ENCODE measurements at regions not wholly inside any gene's neighbourhood (a gene's known extent, or its start where the extent isn't known, plus 50 kb on each side); places are given as distances from the start of the nearest gene placed in this dataset.
A peak's percentile ranks its signal among the peaks of the same experiment; 100 is the strongest.

DNA sequence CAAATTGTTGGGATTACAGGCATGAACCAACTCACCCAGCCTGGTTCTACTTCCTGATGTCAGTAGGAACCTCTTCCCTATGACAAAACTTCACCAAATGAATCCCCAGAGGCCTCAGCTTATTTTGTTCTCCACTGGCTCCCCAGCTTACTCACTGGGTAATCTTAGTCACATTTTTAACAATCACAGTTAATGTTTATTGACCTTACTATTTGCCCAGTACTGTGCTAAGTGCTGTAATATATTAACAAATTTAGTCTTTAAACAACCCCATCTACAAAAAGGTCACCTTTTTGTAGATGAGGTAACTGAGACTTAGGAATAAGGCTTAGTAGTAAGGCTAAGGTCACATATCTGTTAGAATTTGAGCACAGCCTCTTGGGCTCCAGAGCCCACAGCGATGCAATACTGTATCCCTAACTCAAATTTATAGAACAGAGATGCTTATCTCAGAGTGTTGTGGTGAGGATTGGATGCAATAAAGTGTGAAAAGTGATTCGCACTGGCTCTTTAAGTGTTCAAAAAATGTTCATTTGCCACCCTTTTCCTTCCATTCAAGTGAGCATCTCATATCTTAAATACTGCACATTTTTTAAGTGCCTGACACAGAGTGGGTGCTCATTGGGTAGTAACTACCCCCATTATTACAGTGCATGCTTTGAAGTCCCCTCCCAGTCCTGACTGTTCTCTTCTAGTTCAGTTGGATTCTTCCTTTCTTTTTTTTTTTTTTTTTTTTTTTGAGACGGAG is 146.4 kb upstream of the ARHGAP5 start:
- Histone ChIP-seq H3K4me3 (ENCODE audit: low read depth, low read length) (no peak overlapping the region), H3K79me2 (ENCODE audit: control insufficient read depth, insufficient read depth, low read length, unreplicated experiment) (no peaks in the 10 kb centered on the region), H3K27ac (ENCODE audit: low read depth, low read length) (peak overlapping the region; percentile 75), H3K27me3 (ENCODE audit: insufficient read depth, low read length) (no peaks in the 10 kb centered on the region), H3K4me1 (ENCODE audit: control insufficient read depth, insufficient read depth, low read length, unreplicated experiment) (peaks cover 48% of the 10 kb centered on the region), H3K36me3 (ENCODE audit: insufficient read depth, low read length) (no peaks in the 10 kb centered on the region), H2AFZ (ENCODE audit: low read length, unreplicated experiment) (no peak overlapping the region)

DNA sequence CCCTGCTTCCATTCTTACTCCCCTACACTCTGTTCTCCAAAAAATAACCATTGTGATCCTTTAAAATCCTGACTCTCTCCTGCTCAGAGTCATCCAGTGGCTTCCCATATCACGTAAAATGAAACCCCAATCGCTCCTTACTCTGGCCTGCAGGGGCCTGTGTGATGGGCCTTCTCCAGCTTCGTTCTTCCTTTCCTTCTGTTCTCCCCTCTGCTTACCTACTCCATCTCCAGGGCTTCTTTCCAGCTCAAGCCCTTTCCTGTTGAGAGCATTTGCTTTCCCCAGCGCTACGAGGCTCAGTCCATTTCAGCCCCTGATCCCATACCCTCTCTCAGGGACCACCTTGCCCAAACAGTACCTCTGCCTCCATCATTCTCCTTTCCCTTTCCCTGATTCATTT is 144.4 kb upstream of the ARHGAP5 start:
- Histone ChIP-seq H3K79me2 (ENCODE audit: control insufficient read depth, insufficient read depth, low read length, unreplicated experiment) (no peaks in the 10 kb centered on the region), H2AFZ (ENCODE audit: low read length, unreplicated experiment) (no peak overlapping the region), H3K4me1 (ENCODE audit: control insufficient read depth, insufficient read depth, low read length, unreplicated experiment) (peaks cover 53% of the 10 kb centered on the region), H3K36me3 (ENCODE audit: insufficient read depth, low read length) (no peaks in the 10 kb centered on the region), H3K27ac (ENCODE audit: low read depth, low read length) (no peak overlapping the region), H3K4me3 (ENCODE audit: low read depth, low read length) (no peak overlapping the region), H3K27me3 (ENCODE audit: insufficient read depth, low read length) (no peaks in the 10 kb centered on the region)

DNA sequence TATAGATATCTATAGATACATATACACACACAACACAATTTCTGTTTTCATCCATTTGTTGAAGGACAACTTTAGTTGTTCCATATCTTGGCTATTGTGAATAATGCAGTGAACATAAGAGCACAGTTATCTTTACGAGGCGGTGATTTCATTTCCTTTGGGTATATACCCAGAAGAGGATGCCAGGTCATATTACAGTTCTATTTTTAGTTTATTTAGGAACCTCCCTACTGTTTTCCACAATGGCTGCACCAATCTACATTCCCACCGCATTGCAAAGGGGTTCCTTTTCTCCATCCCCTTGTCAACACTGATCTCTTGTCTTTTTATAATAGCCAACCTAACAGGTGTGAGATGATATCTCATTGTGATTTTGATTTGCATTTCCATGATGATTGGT is 143.4 kb upstream of the ARHGAP5 start:
- no peaks in the 10 kb centered on the region for H3K79me2 ChIP-seq (ENCODE audit: control insufficient read depth, insufficient read depth, low read length, unreplicated experiment)
- H2AFZ ChIP-seq (ENCODE audit: low read length, unreplicated experiment) = no peak overlapping the region
- peaks cover 51% of the 10 kb centered on the region for H3K4me1 ChIP-seq (ENCODE audit: control insufficient read depth, insufficient read depth, low read length, unreplicated experiment)
- no peak overlapping the region for H3K4me3 ChIP-seq (ENCODE audit: low read depth, low read length)
- H3K36me3 ChIP-seq (ENCODE audit: insufficient read depth, low read length) = no peaks in the 10 kb centered on the region
- no peak overlapping the region for H3K27ac ChIP-seq (ENCODE audit: low read depth, low read length)
- H3K27me3 ChIP-seq (ENCODE audit: insufficient read depth, low read length) = no peaks in the 10 kb centered on the region

DNA sequence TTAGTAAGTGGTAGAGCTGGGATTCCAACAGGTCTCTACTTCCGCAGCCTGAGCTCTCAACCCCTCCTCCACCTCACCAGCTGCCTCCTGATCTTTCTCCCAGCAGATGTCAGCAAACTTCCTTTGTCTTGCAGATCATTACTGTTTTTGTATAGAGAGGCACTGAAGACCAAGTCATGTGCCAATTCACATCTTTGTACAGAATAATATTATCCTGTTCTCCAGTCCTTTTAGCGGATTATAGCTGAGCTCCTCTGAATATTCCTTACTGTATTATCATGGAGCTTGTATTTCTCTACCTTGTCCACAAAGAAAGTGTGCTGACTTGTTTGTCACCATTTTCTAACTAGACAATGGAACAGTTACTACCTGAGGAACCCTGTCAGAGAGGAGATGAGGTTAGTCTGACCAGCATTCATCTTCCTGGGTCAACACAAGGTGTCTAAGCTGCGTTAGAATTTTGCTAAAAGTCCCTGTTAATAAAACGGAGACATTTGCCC is 142.3 kb upstream of the ARHGAP5 start:
- H3K27me3 ChIP-seq (ENCODE audit: insufficient read depth, low read length) = no peaks in the 10 kb centered on the region
- no peaks in the 10 kb centered on the region for H3K79me2 ChIP-seq (ENCODE audit: control insufficient read depth, insufficient read depth, low read length, unreplicated experiment)
- H3K4me1 ChIP-seq (ENCODE audit: control insufficient read depth, insufficient read depth, low read length, unreplicated experiment) = peaks cover 51% of the 10 kb centered on the region
- H2AFZ ChIP-seq (ENCODE audit: low read length, unreplicated experiment) = no peak overlapping the region
- H3K36me3 ChIP-seq (ENCODE audit: insufficient read depth, low read length) = no peaks in the 10 kb centered on the region
- no peak overlapping the region for H3K27ac ChIP-seq (ENCODE audit: low read depth, low read length)
- H3K4me3 ChIP-seq (ENCODE audit: low read depth, low read length) = no peak overlapping the region

DNA sequence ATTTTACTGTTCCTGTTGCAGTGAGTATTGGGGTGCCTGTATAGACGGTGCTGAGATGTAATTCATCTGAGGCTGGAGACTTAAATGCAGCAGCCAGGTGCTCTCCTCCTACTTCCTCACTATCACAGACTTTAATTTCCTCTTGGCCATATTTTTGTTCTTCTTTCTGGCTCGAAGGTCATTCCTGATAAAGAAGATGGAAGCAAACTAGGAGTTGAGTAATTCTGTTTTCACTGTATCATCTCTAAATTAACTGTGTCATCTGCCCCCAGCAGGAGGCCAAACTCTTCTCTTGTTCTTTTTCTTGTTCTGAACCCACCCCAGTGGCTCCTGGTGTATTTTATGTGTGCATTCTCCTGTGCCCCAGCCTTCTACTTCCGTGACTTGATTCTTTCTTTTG is 141.7 kb upstream of the ARHGAP5 start:
- Histone ChIP-seq H3K4me1 (ENCODE audit: control insufficient read depth, insufficient read depth, low read length, unreplicated experiment) (peaks cover 46% of the 10 kb centered on the region), H3K27me3 (ENCODE audit: insufficient read depth, low read length) (no peaks in the 10 kb centered on the region), H2AFZ (ENCODE audit: low read length, unreplicated experiment) (peak overlapping the region; percentile 30), H3K27ac (ENCODE audit: low read depth, low read length) (no peak overlapping the region), H3K79me2 (ENCODE audit: control insufficient read depth, insufficient read depth, low read length, unreplicated experiment) (no peaks in the 10 kb centered on the region), H3K4me3 (ENCODE audit: low read depth, low read length) (no peak overlapping the region), H3K36me3 (ENCODE audit: insufficient read depth, low read length) (no peaks in the 10 kb centered on the region)

DNA sequence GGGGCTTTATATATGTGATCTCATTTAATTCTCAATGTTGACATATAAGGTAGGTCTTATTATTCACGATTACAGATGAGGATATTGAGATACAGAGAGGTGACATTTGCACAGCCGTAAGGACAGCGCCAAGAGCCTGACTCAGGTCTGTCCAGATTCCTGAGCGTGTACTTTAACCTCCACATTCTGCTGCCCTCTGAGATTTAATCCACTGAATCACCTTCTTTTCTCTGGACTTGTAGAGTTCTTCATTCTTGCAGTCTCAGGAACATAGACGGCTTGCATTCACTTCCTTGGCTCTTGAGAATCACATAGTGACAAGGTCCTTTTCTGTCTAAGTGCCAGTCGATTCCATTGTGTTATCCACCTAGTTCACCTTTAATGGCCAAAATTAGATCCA is 141.0 kb upstream of the ARHGAP5 start:
- no peaks in the 10 kb centered on the region for H3K27me3 ChIP-seq (ENCODE audit: insufficient read depth, low read length)
- peaks cover 39% of the 10 kb centered on the region for H3K4me1 ChIP-seq (ENCODE audit: control insufficient read depth, insufficient read depth, low read length, unreplicated experiment)
- H3K79me2 ChIP-seq (ENCODE audit: control insufficient read depth, insufficient read depth, low read length, unreplicated experiment) = no peaks in the 10 kb centered on the region
- no peaks in the 10 kb centered on the region for H3K36me3 ChIP-seq (ENCODE audit: insufficient read depth, low read length)
- no peak overlapping the region for H3K4me3 ChIP-seq (ENCODE audit: low read depth, low read length)
- H2AFZ ChIP-seq (ENCODE audit: low read length, unreplicated experiment) = peak overlapping the region; percentile 30
- no peak overlapping the region for H3K27ac ChIP-seq (ENCODE audit: low read depth, low read length)

DNA sequence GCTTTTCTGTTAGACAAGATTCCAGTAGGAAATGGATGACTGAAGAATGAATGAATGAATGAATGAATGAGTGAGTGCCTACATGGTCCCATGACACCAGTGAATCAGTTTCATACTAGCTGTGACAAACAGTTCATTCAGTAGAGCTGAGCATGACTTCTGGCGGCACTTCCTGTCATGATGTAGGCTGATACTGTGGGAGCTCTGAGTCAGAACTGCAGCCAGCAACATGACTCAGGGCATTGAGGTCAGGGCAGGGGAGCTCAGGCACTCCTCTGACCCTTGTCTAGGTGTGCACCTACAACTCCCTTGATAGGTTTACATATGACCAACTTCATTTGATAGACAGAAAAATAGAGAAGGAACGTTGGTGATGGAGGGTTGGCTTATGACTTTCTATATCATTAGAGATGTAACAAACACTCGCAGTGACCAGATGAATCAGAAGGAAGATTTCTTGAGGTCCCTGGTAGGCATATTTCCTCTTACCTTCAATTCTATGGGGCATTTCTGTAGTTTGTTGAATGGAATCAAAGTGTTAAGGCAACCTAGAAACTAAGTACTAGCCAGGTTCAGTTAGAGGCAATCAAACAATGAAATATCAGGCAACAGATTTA is 139.3 kb upstream of the ARHGAP5 start:
- H3K79me2 ChIP-seq (ENCODE audit: control insufficient read depth, insufficient read depth, low read length, unreplicated experiment) = no peaks in the 10 kb centered on the region
- peaks cover 39% of the 10 kb centered on the region for H3K4me1 ChIP-seq (ENCODE audit: control insufficient read depth, insufficient read depth, low read length, unreplicated experiment)
- H3K27ac ChIP-seq (ENCODE audit: low read depth, low read length) = peak overlapping the region; percentile 76
- H3K4me3 ChIP-seq (ENCODE audit: low read depth, low read length) = no peak overlapping the region
- no peaks in the 10 kb centered on the region for H3K36me3 ChIP-seq (ENCODE audit: insufficient read depth, low read length)
- H2AFZ ChIP-seq (ENCODE audit: low read length, unreplicated experiment) = no peak overlapping the region
- H3K27me3 ChIP-seq (ENCODE audit: insufficient read depth, low read length) = no peaks in the 10 kb centered on the region

DNA sequence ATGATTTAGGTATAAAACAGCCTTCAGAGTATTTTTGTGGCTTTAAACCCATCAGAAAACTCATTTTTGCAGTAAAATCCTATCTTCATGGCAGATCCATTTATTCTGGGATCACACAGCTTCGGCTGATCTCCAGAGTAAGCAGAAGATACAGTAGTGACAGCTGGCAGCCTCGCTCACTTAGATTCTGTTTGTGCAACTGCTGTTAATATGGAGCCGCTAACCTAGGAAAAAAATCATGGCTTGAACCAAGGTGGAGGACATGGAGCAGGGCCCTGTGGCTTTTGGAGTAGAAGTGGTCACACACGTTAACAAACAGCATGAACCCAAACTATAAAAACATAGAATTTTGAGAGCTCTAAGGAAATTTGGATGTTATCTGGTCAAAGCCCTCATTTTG is 137.2 kb upstream of the ARHGAP5 start:
- Histone ChIP-seq H3K4me1 (ENCODE audit: control insufficient read depth, insufficient read depth, low read length, unreplicated experiment) (peaks cover 31% of the 10 kb centered on the region), H3K79me2 (ENCODE audit: control insufficient read depth, insufficient read depth, low read length, unreplicated experiment) (no peaks in the 10 kb centered on the region), H3K27me3 (ENCODE audit: insufficient read depth, low read length) (no peaks in the 10 kb centered on the region), H3K36me3 (ENCODE audit: insufficient read depth, low read length) (no peaks in the 10 kb centered on the region), H2AFZ (ENCODE audit: low read length, unreplicated experiment) (no peak overlapping the region), H3K4me3 (ENCODE audit: low read depth, low read length) (no peak overlapping the region), H3K27ac (ENCODE audit: low read depth, low read length) (no peak overlapping the region)

DNA sequence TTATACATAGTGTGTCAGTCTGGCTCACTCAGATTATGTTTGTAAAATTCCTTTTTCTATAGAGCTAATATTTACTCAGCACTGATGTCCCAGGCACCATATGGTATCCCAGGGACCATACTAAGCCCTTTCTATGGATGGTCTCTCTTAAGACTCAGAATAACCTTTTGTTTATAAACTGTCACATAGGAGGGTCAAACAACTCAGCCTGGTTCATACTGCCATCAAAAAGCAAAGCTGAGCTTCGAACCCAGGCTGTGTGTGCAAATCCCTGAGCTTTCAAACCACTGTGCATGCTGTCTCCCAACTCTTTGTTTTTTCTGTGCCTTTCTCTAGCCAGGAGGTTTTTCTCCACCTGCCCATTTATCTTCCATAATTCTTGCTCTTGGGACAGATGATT is 135.6 kb upstream of the ARHGAP5 start:
- no peak overlapping the region for H2AFZ ChIP-seq (ENCODE audit: low read length, unreplicated experiment)

DNA sequence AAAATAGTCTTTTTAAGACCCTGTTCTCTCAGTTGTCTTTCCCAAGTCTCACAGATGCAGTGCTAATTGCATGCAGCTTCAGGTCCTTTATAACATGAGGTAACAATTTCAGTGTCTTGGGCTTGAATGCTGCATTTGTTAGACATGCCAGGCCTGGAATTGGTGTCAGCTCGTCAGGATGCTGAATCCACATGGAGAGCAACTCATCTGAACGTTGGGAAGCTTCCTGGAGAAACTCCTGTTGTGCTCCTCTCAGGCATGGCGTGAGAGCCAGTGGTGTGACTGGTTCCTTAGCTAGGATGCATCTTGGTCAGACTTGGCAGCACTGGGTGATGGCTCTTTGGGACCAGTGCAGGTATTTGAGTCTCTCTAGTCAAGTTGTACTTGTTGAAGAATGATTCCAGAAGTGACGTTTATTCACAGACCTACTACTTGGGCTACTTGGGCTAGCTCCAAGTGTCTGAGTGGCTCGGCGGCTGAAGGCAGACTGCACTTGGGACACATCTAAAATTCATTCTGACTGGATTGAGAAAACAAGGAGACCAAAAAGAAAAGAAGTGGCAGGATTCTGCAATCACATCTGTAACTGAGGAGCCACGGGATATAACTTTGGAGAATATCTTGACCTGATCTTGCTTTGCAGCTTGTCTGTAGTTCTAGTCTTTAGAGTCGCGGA is 134.8 kb upstream of the ARHGAP5 start:
- Histone ChIP-seq H3K79me2 (ENCODE audit: control insufficient read depth, insufficient read depth, low read length, unreplicated experiment) (no peaks in the 10 kb centered on the region), H3K27me3 (ENCODE audit: insufficient read depth, low read length) (no peaks in the 10 kb centered on the region), H2AFZ (ENCODE audit: low read length, unreplicated experiment) (no peak overlapping the region), H3K4me3 (ENCODE audit: low read depth, low read length) (no peak overlapping the region), H3K27ac (ENCODE audit: low read depth, low read length) (no peak overlapping the region), H3K4me1 (ENCODE audit: control insufficient read depth, insufficient read depth, low read length, unreplicated experiment) (peaks cover 9% of the 10 kb centered on the region), H3K36me3 (ENCODE audit: insufficient read depth, low read length) (no peaks in the 10 kb centered on the region)

More for the DNA sequence above, 135.6 kb upstream of the ARHGAP5 start:
- H3K4me3 ChIP-seq (ENCODE audit: low read depth, low read length) = no peak overlapping the region
- no peak overlapping the region for H3K27ac ChIP-seq (ENCODE audit: low read depth, low read length)
- no peaks in the 10 kb centered on the region for H3K27me3 ChIP-seq (ENCODE audit: insufficient read depth, low read length)
- no peaks in the 10 kb centered on the region for H3K36me3 ChIP-seq (ENCODE audit: insufficient read depth, low read length)
- peaks cover 16% of the 10 kb centered on the region for H3K4me1 ChIP-seq (ENCODE audit: control insufficient read depth, insufficient read depth, low read length, unreplicated experiment)
- no peaks in the 10 kb centered on the region for H3K79me2 ChIP-seq (ENCODE audit: control insufficient read depth, insufficient read depth, low read length, unreplicated experiment)

All from ACC112 (cell line).